CD14-positive monocyte (primary cell): ENCODE measurements at regions not wholly inside any gene's neighbourhood (a gene's known extent, or its start where the extent isn't known, plus 50 kb on each side); places are given as distances from the start of the nearest gene placed in this dataset.

Source experiments
- DNase-seq, 3 donors: peaks; one replicate each; pipeline ENCODE4 v3.0.0-alpha.2; 2011 to 2022
- H2AFZ ChIP-seq: 2 replicates; pipeline ENCODE4 v1.6.0; 2012; ENCODE audit warnings: mild to moderate bottlenecking, low read depth, low read length, inconsistent platforms; ENCODE audit not compliant: insufficient read depth, poor library complexity, severe bottlenecking
- H3K27ac ChIP-seq, 2 donors: 1 replicate in 1 of 2; 2 replicates in 1 of 2; pipeline ENCODE4 v1.5.1; 2012 to 2013; ENCODE audit warnings: low read length in 2 of 2, control low read depth in 1 of 2, inconsistent platforms in 1 of 2, low read depth in 1 of 2, mild to moderate bottlenecking in 1 of 2
- H3K27me3 ChIP-seq, 2 donors: one replicate each; pipeline versions ENCODE4 v1.6.0 to v1.6.1; 2011 to 2013; ENCODE audit warnings: low read length in 2 of 2; ENCODE audit not compliant: control insufficient read depth in 2 of 2, insufficient read depth in 2 of 2
- H3K36me3 ChIP-seq, 2 donors: replicated peaks in 1 of 2; 1 replicate in 1 of 2; 2 replicates in 1 of 2; pipeline versions ENCODE4 v1.5.1 to v1.6.1; 2012 to 2013; ENCODE audit warnings: low read length in 2 of 2, control low read depth in 1 of 2, inconsistent platforms in 1 of 2, mild to moderate bottlenecking in 1 of 2; ENCODE audit not compliant: insufficient read depth in 2 of 2, control insufficient read depth in 1 of 2
- H3K4me1 ChIP-seq, 2 donors: 1 replicate in 1 of 2; 2 replicates in 1 of 2; pipeline versions ENCODE4 v1.5.1 to v1.6.1; 2012 to 2013; ENCODE audit warnings: low read length in 2 of 2, control low read depth in 1 of 2, inconsistent platforms in 1 of 2, mild to moderate bottlenecking in 1 of 2, moderate library complexity in 1 of 2; ENCODE audit not compliant: insufficient read depth in 2 of 2, control insufficient read depth in 1 of 2
- H3K4me2 ChIP-seq: replicated peaks from 2 replicates; pipeline ENCODE3; 2012; ENCODE audit warnings: low read length, moderate library complexity, mild to moderate bottlenecking; ENCODE audit not compliant: poor library complexity, severe bottlenecking; ENCODE audit errors: extremely low read depth
- H3K4me3 ChIP-seq, 3 experiments: fragments of 200-600 bp in 1 of 3; sonication (generic) in 1 of 3; replicated peaks in 1 of 3; 1 replicate in 2 of 3; 2 replicates in 1 of 3; pipeline ENCODE4 v1.5.1; 2011 to 2013; ENCODE audit warnings: low read length in 3 of 3, mild to moderate bottlenecking in 3 of 3, control low read depth in 2 of 3, low read depth in 2 of 3, inconsistent platforms in 1 of 3, moderate library complexity in 1 of 3
- H3K79me2 ChIP-seq: 2 replicates; pipeline ENCODE4 v1.6.0; 2012; ENCODE audit warnings: mild to moderate bottlenecking, control low read depth, inconsistent platforms, low read length, moderate library complexity; ENCODE audit not compliant: insufficient read depth
- H3K9ac ChIP-seq: 2 replicates; pipeline ENCODE4 v1.6.0; 2017; ENCODE audit warnings: low read length, mild to moderate bottlenecking; ENCODE audit not compliant: insufficient read depth, poor library complexity, severe bottlenecking
- H3K9me3 ChIP-seq, 2 donors: replicated peaks in 1 of 2; 1 replicate in 1 of 2; 2 replicates in 1 of 2; pipeline versions ENCODE4 v1.5.1 to v1.6.1; 2012 to 2013; ENCODE audit warnings: low read length in 2 of 2, control low read depth in 1 of 2; ENCODE audit not compliant: control insufficient read depth in 1 of 2, insufficient read depth in 1 of 2
- H4K20me1 ChIP-seq: 2 replicates; pipeline ENCODE4 v1.6.0; 2012; ENCODE audit warnings: mild to moderate bottlenecking, low read length, control low read depth, moderate library complexity; ENCODE audit not compliant: insufficient read depth
- H3K27ac Mint-ChIP-seq, 7 donors: one replicate each; pipeline ENCODE4 v1.8.0; 2020; ENCODE audit warnings: mild to moderate bottlenecking in 7 of 7, mixed read lengths in 7 of 7, moderate library complexity in 6 of 7, inconsistent platforms in 2 of 7
- H3K27me3 Mint-ChIP-seq, 3 donors: one replicate each; pipeline ENCODE4 v1.8.0; 2021 to 2022; ENCODE audit warnings: low read depth in 3 of 3, mild to moderate bottlenecking in 3 of 3, mixed read lengths in 3 of 3, moderate library complexity in 3 of 3, inconsistent platforms in 1 of 3
- H3K36me3 Mint-ChIP-seq, 2 donors: one replicate each; pipeline ENCODE4 v1.8.0; 2020; ENCODE audit warnings: mixed read lengths in 2 of 2, inconsistent platforms in 1 of 2, mild to moderate bottlenecking in 1 of 2
- H3K4me1 Mint-ChIP-seq: one replicate; pipeline ENCODE4 v1.8.0; 2020; ENCODE audit warnings: mild to moderate bottlenecking, mixed read lengths
- H3K4me3 Mint-ChIP-seq, 2 donors: one replicate each; pipeline ENCODE4 v1.8.0; 2020; ENCODE audit warnings: mild to moderate bottlenecking in 2 of 2, mixed read lengths in 2 of 2, moderate library complexity in 1 of 2
- H3K9me3 Mint-ChIP-seq, 7 donors: one replicate each; pipeline ENCODE4 v1.8.0; 2020 to 2022; ENCODE audit warnings: mixed read lengths in 7 of 7, mild to moderate bottlenecking in 6 of 7, moderate library complexity in 6 of 7, inconsistent platforms in 2 of 7
- WGBS: methylation state at CpG from one replicate; pipeline ENCODE4 v1.1.5; 2013; ENCODE audit warnings: missing lambda C conversion rate; ENCODE audit not compliant: insufficient coverage; 5-methylcytosine and 5-hydroxymethylcytosine counted together
- intact Hi-C, 2 donors: fragments of 100-400 bp; cut with micrococcal nuclease; formaldehyde crosslinking; loops; one replicate each; pipeline versions ENCODE4 v1.15.0 to v1.15.1; 2023
- TF ChIP-seq, protein P1 (sequence below): fragments of 200-600 bp; IDR thresholded peaks from one replicate; pipeline ENCODE4 v1.8.0; 2022; ENCODE audit warnings: antibody characterized with exemption, mild to moderate bottlenecking

GRCh38 chr3:147688868-147689267 lies 279.7 kb downstream of the ZIC1 start:
- Mint-ChIP-seq H3K36me3 (no peaks in the 10 kb centered on the region), H3K4me1 (no peaks in the 10 kb centered on the region), H3K27ac (no peak overlapping the region), H3K27me3 (peaks cover 0 to 2% (median 0%) of the 10 kb centered on the region in 3 donors), H3K4me3 (no peak overlapping the region), H3K9me3 (peaks cover 0 to 3% (median under 1%) of the 10 kb centered on the region in 7 donors)
- DNase-seq: no peak
- TF ChIP-seq, protein P1, sequence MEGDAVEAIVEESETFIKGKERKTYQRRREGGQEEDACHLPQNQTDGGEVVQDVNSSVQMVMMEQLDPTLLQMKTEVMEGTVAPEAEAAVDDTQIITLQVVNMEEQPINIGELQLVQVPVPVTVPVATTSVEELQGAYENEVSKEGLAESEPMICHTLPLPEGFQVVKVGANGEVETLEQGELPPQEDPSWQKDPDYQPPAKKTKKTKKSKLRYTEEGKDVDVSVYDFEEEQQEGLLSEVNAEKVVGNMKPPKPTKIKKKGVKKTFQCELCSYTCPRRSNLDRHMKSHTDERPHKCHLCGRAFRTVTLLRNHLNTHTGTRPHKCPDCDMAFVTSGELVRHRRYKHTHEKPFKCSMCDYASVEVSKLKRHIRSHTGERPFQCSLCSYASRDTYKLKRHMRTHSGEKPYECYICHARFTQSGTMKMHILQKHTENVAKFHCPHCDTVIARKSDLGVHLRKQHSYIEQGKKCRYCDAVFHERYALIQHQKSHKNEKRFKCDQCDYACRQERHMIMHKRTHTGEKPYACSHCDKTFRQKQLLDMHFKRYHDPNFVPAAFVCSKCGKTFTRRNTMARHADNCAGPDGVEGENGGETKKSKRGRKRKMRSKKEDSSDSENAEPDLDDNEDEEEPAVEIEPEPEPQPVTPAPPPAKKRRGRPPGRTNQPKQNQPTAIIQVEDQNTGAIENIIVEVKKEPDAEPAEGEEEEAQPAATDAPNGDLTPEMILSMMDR: no peak
- Histone ChIP-seq H2AFZ (no peak overlapping the region), H3K4me2 (no peak overlapping the region), H4K20me1 (no peaks in the 10 kb centered on the region), H3K36me3 (no peaks in the 10 kb centered on the region), H3K27ac (no peak overlapping the region), H3K27me3 (no peaks in the 10 kb centered on the region), H3K79me2 (no peaks in the 10 kb centered on the region), H3K9me3 (no peaks in the 10 kb centered on the region), H3K4me1 (no peaks in the 10 kb centered on the region), H3K9ac (no peak overlapping the region), H3K4me3 (no peak overlapping the region)
- intact Hi-C loops: no loop called here
- no CpG with 5 or more reads among the region's 1 CpG for WGBS

DNA sequence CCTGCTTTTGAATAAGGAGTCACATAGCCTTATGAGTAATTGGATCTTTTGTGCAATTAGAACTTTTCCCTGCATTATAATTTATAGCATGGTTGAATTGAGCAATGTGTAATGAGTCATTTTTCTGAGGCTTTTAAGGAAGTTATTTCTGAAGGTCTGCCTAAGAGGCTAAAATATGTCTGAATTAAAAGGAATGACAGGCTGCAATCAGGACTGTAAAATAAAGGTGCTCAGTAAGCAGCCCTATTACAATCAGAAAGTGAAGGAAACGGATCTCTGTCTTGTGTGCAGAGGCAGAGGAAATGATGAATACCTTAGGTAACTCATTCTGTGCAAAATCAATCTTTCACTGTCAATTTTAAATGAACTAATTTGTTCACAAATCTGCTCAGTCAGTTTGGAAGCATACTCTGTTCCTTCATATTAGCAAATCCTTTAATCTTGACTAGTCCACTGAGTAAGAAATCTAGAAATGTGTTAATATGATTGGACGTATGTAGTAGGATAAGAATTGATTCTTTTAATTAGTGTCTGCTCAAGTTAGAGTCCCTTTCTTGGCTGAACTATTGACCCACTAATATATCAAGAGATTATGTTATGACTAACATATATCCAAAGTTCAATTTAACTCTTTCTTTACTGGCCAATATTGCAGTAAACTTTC lies 290.1 kb downstream of the ZIC1 start:
- TF ChIP-seq, protein P1: no peak
- H3K79me2 ChIP-seq: no peaks in the 10 kb centered on the region
- Mint-ChIP-seq H3K36me3 (no peaks in the 10 kb centered on the region), H3K4me3 (no peak overlapping the region), H3K9me3 (peaks cover 0 to 8% (median 0%) of the 10 kb centered on the region in 7 donors), H3K27me3 (no peaks in the 10 kb centered on the region), H3K4me1 (peaks cover 1% of the 10 kb centered on the region), H3K27ac (peak overlapping the region in 3 of 7 donors; percentile 17 to 82 (median 56))
- H3K4me2 ChIP-seq: no peak overlapping the region
- peak in 2 of 3 donors; percentile 80 to 83 for DNase-seq
- no CpG with 5 or more reads among the region's 2 CpGs for WGBS
- no peaks in the 10 kb centered on the region for H3K9me3 ChIP-seq
- no peaks in the 10 kb centered on the region for H4K20me1 ChIP-seq
- H3K4me1 ChIP-seq: peaks cover 0 to 4% of the 10 kb centered on the region in 2 donors
- H3K9ac ChIP-seq: no peak overlapping the region
- H2AFZ ChIP-seq: no peak overlapping the region
- no peaks in the 10 kb centered on the region for H3K27me3 ChIP-seq
- no peak overlapping the region for H3K4me3 ChIP-seq
- no peak overlapping the region for H3K27ac ChIP-seq
- no peaks in the 10 kb centered on the region for H3K36me3 ChIP-seq
- intact Hi-C loops: no loop called here
